ENCODE measurements at regions not wholly inside any gene's neighbourhood (a gene's known extent, or its start where the extent isn't known, plus 50 kb on each side); places are given as distances from the start of the nearest gene placed in this dataset.

- no peak overlapping the region for H3K4me2 ChIP-seq (ENCODE audit: low read depth, low read length, poor library complexity, severe bottlenecking)
- DNase-seq: no peak
- no peak overlapping the region for H2AFZ ChIP-seq (ENCODE audit: low read length)
- H3K27me3 ChIP-seq (ENCODE audit: low read length): no peaks in the 10 kb centered on the region; the same call in 1 of the 2 replicates
- no peak overlapping the region for H3K27ac ChIP-seq (ENCODE audit: low read length)
- no peaks in the 10 kb centered on the region for H3K79me2 ChIP-seq (ENCODE audit: low read length)
- 0 out of 2 replicates have a peak, but pooled peaks cover 4% of the 10 kb centered on the region for H4K20me1 ChIP-seq (ENCODE audit: insufficient read depth, low read depth, low read length)
- peaks cover 17% of the 10 kb centered on the region for H3K4me1 ChIP-seq (ENCODE audit: low read length)
- H3K9ac ChIP-seq (ENCODE audit: low read length): no peak overlapping the region
- H3K9me3 ChIP-seq (ENCODE audit: low read length): no peaks in the 10 kb centered on the region
- H3K9me2 ChIP-seq (replicated peaks; ENCODE audit: insufficient read depth, low read length): no peaks in the 10 kb centered on the region
- H3K36me3 ChIP-seq (ENCODE audit: insufficient read depth, low read length): no peaks in the 10 kb centered on the region
- no peak overlapping the region for H3K4me3 ChIP-seq (ENCODE audit: low read length)
Observed at GRCh38 chr1:29804181-29804899, 568.0 kb downstream of the PTPRU start.

DNA sequence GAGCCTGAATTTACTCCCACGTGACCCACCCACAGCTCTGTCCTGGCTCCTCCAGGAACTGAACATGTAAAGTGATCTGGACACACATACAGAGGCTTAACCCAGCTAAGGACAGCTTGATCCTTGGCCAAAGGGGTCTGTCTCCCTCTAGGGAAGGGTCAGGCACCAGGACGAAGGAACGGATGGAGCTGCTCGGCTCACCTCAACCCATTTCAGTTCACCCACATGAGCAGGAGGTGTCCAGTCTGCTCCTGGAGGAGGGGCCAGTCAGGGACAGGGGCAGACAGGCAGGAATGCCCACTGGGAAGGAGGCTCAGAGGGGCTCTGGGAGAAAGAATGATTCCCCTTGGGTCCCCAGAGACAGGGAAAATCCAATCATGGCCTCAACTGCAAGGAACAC lies 567.2 kb downstream of the PTPRU start:
- H3K9me2 ChIP-seq (replicated peaks; ENCODE audit: insufficient read depth, low read length): no peaks in the 10 kb centered on the region
- 0 out of 2 replicates have a peak, but pooled peaks cover 4% of the 10 kb centered on the region for H4K20me1 ChIP-seq (ENCODE audit: insufficient read depth, low read depth, low read length)
- H3K4me2 ChIP-seq (ENCODE audit: low read depth, low read length, poor library complexity, severe bottlenecking): no peak overlapping the region
- H3K36me3 ChIP-seq (ENCODE audit: insufficient read depth, low read length): no peaks in the 10 kb centered on the region
- H3K4me3 ChIP-seq (ENCODE audit: low read length): no peak overlapping the region
- H3K9ac ChIP-seq (ENCODE audit: low read length): no peak overlapping the region
- H3K79me2 ChIP-seq (ENCODE audit: low read length): no peaks in the 10 kb centered on the region
- DNase-seq: no peak
- no peaks in the 10 kb centered on the region for H3K9me3 ChIP-seq (ENCODE audit: low read length)
- H2AFZ ChIP-seq (ENCODE audit: low read length): no peak overlapping the region
- no peaks in the 10 kb centered on the region; the same call in 1 of the 2 replicates for H3K27me3 ChIP-seq (ENCODE audit: low read length)
- peaks cover 17% of the 10 kb centered on the region for H3K4me1 ChIP-seq (ENCODE audit: low read length)
- H3K27ac ChIP-seq (ENCODE audit: low read length): no peak overlapping the region

GRCh38 chr1:29802181-29803068 lies 566.1 kb downstream of the PTPRU start:
- peak; percentile 72 for DNase-seq

GRCh38 chr1:29801561-29801973 lies 565.2 kb downstream of the PTPRU start:
- Histone ChIP-seq H4K20me1 (ENCODE audit: insufficient read depth, low read depth, low read length) (0 out of 2 replicates have a peak, but pooled peaks cover 4% of the 10 kb centered on the region), H3K27ac (ENCODE audit: low read length) (no peak overlapping the region), H3K9ac (ENCODE audit: low read length) (no peak overlapping the region), H3K9me3 (ENCODE audit: low read length) (no peaks in the 10 kb centered on the region), H3K9me2 (replicated peaks; ENCODE audit: insufficient read depth, low read length) (no peaks in the 10 kb centered on the region), H3K4me2 (ENCODE audit: low read depth, low read length, poor library complexity, severe bottlenecking) (peak overlapping the region; percentile 22), H3K27me3 (ENCODE audit: low read length) (no peaks in the 10 kb centered on the region; the same call in 1 of the 2 replicates), H3K4me3 (ENCODE audit: low read length) (no peak overlapping the region), H3K79me2 (ENCODE audit: low read length) (no peaks in the 10 kb centered on the region), H3K36me3 (ENCODE audit: insufficient read depth, low read length) (no peaks in the 10 kb centered on the region), H3K4me1 (ENCODE audit: low read length) (peaks cover 17% of the 10 kb centered on the region), H2AFZ (ENCODE audit: low read length) (no peak overlapping the region)
- no peak for DNase-seq

More at GRCh38 chr1:29802181-29803068, 566.1 kb downstream of the PTPRU start:
- H3K27ac ChIP-seq (ENCODE audit: low read length): no peak overlapping the region
- H3K79me2 ChIP-seq (ENCODE audit: low read length): no peaks in the 10 kb centered on the region
- peak overlapping the region; percentile 26; the same call in 1 of the 2 replicates for H3K4me3 ChIP-seq (ENCODE audit: low read length)
- no peaks in the 10 kb centered on the region for H3K36me3 ChIP-seq (ENCODE audit: insufficient read depth, low read length)
- peaks cover 17% of the 10 kb centered on the region for H3K4me1 ChIP-seq (ENCODE audit: low read length)
- H3K9me2 ChIP-seq (replicated peaks; ENCODE audit: insufficient read depth, low read length): no peaks in the 10 kb centered on the region
- no peaks in the 10 kb centered on the region for H3K9me3 ChIP-seq (ENCODE audit: low read length)
- 0 out of 2 replicates have a peak, but pooled peaks cover 4% of the 10 kb centered on the region for H4K20me1 ChIP-seq (ENCODE audit: insufficient read depth, low read depth, low read length)
- no peak overlapping the region for H3K9ac ChIP-seq (ENCODE audit: low read length)
- H2AFZ ChIP-seq (ENCODE audit: low read length): no peak overlapping the region
- no peaks in the 10 kb centered on the region; the same call in 1 of the 2 replicates for H3K27me3 ChIP-seq (ENCODE audit: low read length)
- H3K4me2 ChIP-seq (ENCODE audit: low read depth, low read length, poor library complexity, severe bottlenecking): peak overlapping the region; percentile 34

- Histone ChIP-seq H2AFZ (ENCODE audit: low read length) (no peak overlapping the region), H3K27ac (ENCODE audit: low read length) (no peak overlapping the region), H3K36me3 (ENCODE audit: insufficient read depth, low read length) (no peaks in the 10 kb centered on the region), H4K20me1 (ENCODE audit: insufficient read depth, low read depth, low read length) (0 out of 2 replicates have a peak, but pooled peaks cover 4% of the 10 kb centered on the region), H3K9ac (ENCODE audit: low read length) (no peak overlapping the region), H3K9me2 (replicated peaks; ENCODE audit: insufficient read depth, low read length) (no peaks in the 10 kb centered on the region), H3K27me3 (ENCODE audit: low read length) (no peaks in the 10 kb centered on the region; the same call in 1 of the 2 replicates), H3K4me1 (ENCODE audit: low read length) (peaks cover 17% of the 10 kb centered on the region), H3K4me3 (ENCODE audit: low read length) (no peak overlapping the region), H3K9me3 (ENCODE audit: low read length) (no peaks in the 10 kb centered on the region), H3K4me2 (ENCODE audit: low read depth, low read length, poor library complexity, severe bottlenecking) (no peak overlapping the region), H3K79me2 (ENCODE audit: low read length) (no peaks in the 10 kb centered on the region)
- DNase-seq: no peak
Observed at GRCh38 chr1:29801003-29801402, 564.7 kb downstream of the PTPRU start.

DNA sequence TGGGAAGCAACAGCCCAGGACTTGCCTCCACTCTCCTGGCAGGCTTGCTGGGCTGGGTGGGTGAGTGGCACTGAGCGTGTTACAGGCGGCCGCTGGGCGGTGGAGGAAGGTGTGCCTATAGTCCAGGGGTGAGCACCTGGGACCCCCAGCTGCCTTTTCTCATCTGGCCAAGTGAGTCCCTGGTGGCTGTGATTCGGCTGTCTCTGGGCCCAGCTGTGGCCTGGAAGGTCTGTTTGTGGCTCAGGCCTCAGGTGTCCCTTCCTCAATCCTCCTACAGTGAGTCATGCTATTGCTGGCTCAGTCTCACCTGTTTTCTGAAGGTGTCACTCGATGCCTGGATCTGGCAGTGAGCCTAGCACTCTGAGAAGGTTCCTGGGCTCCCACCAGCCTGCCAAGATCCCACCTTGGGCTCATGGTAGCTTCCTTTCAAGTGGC lies 564.2 kb downstream of the PTPRU start:
- Histone ChIP-seq H3K27ac (ENCODE audit: low read length) (no peak overlapping the region), H3K9me3 (ENCODE audit: low read length) (no peaks in the 10 kb centered on the region), H3K9ac (ENCODE audit: low read length) (no peak overlapping the region), H3K36me3 (ENCODE audit: insufficient read depth, low read length) (no peaks in the 10 kb centered on the region), H3K9me2 (replicated peaks; ENCODE audit: insufficient read depth, low read length) (no peaks in the 10 kb centered on the region), H3K4me1 (ENCODE audit: low read length) (peaks cover 17% of the 10 kb centered on the region), H4K20me1 (ENCODE audit: insufficient read depth, low read depth, low read length) (0 out of 2 replicates have a peak, but pooled peaks cover 4% of the 10 kb centered on the region), H3K27me3 (ENCODE audit: low read length) (no peaks in the 10 kb centered on the region; the same call in 1 of the 2 replicates), H2AFZ (ENCODE audit: low read length) (no peak overlapping the region), H3K79me2 (ENCODE audit: low read length) (no peaks in the 10 kb centered on the region), H3K4me2 (ENCODE audit: low read depth, low read length, poor library complexity, severe bottlenecking) (no peak overlapping the region), H3K4me3 (ENCODE audit: low read length) (no peak overlapping the region)
- no peak for DNase-seq

GRCh38 chr1:29800120-29800519 lies 563.8 kb downstream of the PTPRU start:
- H3K9me2 ChIP-seq (replicated peaks; ENCODE audit: insufficient read depth, low read length): no peaks in the 10 kb centered on the region
- no peak overlapping the region for H3K9ac ChIP-seq (ENCODE audit: low read length)
- H3K4me1 ChIP-seq (ENCODE audit: low read length): peaks cover 17% of the 10 kb centered on the region
- 0 out of 2 replicates have a peak, but pooled peaks cover 4% of the 10 kb centered on the region for H4K20me1 ChIP-seq (ENCODE audit: insufficient read depth, low read depth, low read length)
- H3K4me2 ChIP-seq (ENCODE audit: low read depth, low read length, poor library complexity, severe bottlenecking): no peak overlapping the region
- H3K9me3 ChIP-seq (ENCODE audit: low read length): no peaks in the 10 kb centered on the region
- no peak overlapping the region for H3K27ac ChIP-seq (ENCODE audit: low read length)
- no peaks in the 10 kb centered on the region; the same call in 1 of the 2 replicates for H3K27me3 ChIP-seq (ENCODE audit: low read length)
- no peak overlapping the region for H3K4me3 ChIP-seq (ENCODE audit: low read length)
- no peak for DNase-seq
- H3K79me2 ChIP-seq (ENCODE audit: low read length): no peaks in the 10 kb centered on the region
- H2AFZ ChIP-seq (ENCODE audit: low read length): no peak overlapping the region
- no peaks in the 10 kb centered on the region for H3K36me3 ChIP-seq (ENCODE audit: insufficient read depth, low read length)
